ENCODE measurements at regions not wholly inside any gene's neighbourhood (a gene's known extent, or its start where the extent isn't known, plus 50 kb on each side); places are given as distances from the start of the nearest gene placed in this dataset.

- DNase-seq (ENCODE audit: low read depth): no peak
These were observed 838.3 kb downstream of the GRID1 start for GRCh38 chr10:85528318-85528652.

GRCh38 chr10:85531706-85532105 lies 834.9 kb downstream of the GRID1 start:
- DNase-seq (ENCODE audit: low read depth): no peak

- DNase-seq (ENCODE audit: low read depth): no peak
These were observed 833.8 kb downstream of the GRID1 start for GRCh38 chr10:85532773-85533172.

DNA sequence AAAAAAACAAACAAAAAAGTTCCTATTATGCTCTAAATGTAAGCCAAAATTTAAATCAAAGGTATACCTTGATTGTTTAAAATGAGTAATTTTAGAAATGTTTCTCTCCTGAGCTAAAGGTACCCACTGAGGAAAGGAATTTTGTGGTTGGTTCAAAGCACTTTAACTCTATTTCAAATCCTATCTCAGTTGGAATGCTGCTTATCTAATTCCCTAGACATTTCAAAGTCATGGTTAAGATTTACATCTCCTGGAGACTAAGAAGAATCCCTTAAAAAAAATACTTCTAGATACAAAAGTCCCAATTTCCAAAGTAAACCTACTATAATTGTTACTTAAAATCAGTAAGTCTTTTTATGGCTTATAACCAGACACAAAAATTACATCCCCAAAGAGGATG lies 830.7 kb downstream of the GRID1 start:
- DNase-seq (ENCODE audit: low read depth): no peak

- DNase-seq (ENCODE audit: low read depth): no peak
These were observed 829.0 kb downstream of the GRID1 start for GRCh38 chr10:85537561-85537960.

DNA sequence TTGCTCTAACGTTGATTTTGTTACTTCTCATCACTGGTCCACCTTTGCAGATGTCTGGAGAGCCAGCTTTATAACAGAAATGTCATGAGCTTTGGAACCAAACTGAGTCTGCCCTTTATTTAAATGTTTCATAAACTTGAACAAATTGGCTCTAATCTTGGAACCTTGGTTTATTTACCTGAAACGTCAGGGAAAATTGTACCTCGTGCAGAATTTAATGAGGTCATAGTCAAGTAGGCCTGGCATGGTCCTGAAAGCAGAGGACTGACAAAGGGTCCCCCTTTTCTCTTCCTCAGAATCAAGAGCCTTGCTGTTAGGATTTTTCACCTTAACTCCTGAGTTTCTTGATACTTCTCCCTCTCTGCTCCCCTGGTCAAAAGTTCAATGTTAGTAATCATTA lies 828.0 kb downstream of the GRID1 start:
- DNase-seq (ENCODE audit: low read depth): no peak

DNA sequence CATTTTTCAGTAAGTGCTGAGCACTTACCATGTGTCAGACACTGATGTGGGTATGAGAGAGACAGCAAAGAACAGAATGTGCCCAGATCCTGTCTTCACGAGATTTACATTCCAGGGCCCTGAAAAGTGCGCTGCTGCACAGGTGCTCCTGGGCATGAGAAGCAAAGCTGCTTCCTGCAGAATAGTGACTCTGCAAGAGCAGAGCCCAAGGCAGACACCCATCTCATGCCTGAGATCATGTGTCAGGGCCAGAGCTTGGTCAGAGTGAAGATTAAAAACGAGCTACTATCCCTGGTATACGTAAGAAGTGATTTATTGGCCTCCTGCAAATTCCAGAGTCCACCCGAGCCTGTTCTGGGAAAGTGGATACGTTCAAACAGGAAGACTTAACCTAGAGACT lies 824.4 kb downstream of the GRID1 start:
- no peak for DNase-seq (ENCODE audit: low read depth)

DNA sequence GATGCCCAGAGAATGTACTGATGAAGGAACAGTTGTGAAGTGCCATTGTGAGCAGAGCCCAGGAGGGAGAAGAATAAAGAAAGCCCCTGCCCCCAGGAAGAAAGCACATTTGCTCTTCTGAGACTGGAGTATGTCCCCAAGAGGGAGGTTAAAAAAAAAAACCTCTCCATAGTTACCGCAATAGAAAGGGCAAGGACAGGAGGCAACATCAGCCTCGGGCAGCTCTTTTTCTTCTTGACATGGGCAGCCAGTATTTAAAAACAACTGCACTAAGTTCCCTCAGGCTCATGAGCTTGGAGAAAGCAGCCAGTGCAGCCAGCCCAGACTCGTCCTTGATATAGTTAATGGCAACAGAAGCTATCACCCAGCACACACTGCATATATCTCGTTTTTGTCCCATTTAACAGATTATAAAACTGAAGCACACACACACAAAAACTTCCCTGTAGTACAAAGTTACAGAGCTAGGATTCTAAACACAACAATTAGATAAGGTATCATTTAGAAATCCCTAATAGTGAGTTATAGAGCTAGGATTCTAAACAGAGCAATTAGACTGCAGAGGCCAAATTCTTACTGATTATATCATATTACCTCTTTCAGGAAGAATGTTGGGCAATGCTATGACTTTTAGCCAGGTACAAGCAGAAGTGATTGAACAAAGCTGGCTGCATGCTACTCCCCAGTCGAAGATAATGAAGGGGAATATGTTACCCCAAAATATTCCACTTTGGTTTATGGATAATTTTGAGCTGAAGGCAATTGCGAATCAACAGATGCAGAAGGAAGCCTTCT lies 823.5 kb downstream of the GRID1 start:
- no peak for DNase-seq (ENCODE audit: low read depth)

DNA sequence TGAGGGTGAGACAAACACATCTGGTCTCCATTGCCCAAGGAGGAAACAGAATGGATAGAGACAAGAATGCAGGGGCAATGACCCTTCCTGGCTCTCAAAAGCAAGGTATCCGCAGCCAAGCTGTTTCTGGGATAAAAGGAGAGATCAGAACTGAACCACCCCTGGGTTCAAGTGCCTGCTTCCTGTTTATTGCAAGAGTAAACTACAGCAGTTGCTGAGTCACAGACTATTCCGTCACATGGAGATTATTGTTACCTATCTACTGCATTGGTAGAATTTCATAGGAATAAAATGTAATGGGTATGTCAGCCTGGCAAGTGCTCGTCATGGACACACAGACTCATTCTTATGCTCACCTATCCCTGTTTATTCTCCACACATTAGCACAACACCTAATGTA lies 821.6 kb downstream of the GRID1 start:
- no peak for DNase-seq (ENCODE audit: low read depth)

DNA sequence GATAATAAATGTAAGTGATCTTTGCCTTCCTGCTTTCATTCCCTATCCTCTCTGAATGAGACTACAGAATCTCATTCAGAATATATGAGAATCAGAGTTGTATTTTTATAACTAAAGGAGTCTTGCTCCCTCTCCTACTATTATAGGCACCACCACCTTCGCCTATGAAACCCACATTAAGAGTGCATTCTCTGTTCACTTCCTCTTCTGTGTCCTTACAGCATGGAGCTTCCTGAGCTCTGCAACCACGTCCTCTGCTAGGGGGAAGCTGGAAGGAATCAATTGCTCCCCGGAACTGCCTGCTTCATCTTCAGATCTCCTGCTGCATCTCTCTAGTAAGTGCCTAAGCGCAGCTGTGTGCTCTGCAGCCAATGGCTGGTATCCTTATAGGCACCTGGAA lies 820.7 kb downstream of the GRID1 start:
- no peak for DNase-seq (ENCODE audit: low read depth)

- no peak for DNase-seq (ENCODE audit: low read depth)
These were observed 819.1 kb downstream of the GRID1 start for GRCh38 chr10:85547460-85548023.

- no peak for DNase-seq (ENCODE audit: low read depth)
These were observed 818.6 kb downstream of the GRID1 start for GRCh38 chr10:85548034-85548433.

Data from myocyte (in vitro differentiated cells).